ENCODE measurements at regions not wholly inside any gene's neighbourhood (a gene's known extent, or its start where the extent isn't known, plus 50 kb on each side); places are given as distances from the start of the nearest gene placed in this dataset.

DNA sequence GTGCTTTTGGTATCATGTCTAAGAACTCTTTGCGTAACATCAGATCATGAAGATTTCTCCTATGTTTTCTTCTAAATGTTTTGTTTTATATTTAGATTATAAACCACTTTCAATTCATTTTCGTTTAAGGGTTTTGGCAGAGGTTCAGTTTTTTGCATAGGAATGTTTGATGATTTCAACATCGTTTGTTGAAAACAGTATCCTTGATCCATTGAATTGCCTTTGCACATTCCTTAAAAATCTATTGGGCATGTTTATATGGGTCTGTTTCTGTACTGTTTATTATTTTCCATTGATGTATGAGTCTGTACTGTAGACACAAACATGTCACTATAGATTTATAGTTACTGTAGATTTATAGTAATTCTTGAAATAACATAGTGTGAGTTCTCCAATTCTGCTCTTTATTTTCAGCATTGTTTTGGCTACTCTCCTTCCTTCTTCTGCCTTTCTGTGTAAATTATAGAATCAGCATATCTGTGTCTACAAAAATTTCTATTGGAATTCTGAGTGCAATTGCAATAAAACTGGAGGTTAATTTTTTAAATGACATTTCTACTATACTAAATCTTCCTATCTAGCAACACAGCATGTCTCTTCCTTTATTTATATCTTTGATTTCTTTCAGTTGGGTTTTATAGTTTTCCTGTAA, 374.0 kb downstream of the SV2B start:
- no peak for DNase-seq (ENCODE audit: low read depth in 2 of 2)

DNA sequence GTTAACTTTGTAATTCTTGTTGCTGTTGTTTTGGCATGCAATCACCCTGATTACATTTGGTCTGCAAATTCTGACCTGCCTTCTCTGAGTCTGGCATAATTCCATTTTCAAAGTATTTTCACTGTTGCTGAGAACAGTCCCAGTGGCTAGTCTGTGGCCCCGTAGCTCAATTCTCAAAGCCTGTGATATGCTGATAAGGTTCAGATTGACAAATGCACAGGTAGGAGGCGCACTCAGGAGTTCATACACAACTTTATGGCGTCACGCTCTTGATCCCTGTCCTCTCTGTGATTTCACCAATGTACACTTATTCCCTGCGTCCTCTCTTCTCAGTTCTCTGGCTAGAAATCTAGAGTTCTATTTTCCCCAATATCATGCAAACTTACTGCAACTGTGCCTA, 376.6 kb upstream of the SLCO3A1 start:
- no peak for DNase-seq (ENCODE audit: low read depth in 2 of 2)

DNA sequence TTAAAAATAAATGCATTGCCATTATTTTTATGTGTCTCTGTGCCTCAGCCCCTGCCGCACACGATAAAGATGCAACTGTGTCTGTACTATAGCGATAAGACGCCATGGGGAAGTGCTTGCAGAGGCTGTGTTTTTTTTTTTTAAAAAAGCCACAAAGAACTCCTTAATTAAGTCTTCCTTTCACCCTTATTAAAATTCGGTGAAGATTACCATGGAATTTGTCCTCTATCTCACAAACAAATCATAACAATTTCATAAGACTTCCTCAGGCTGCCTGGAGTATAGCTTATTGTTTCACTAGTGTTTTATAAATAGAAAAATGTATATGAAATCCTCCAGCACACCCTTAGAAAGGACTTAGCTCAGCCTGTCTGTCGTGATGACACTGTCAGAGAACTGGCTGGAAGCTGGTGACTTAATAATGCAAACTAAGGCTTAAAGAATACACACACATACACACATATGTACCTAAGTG, 374.8 kb upstream of the SLCO3A1 start:
- no peak for DNase-seq (ENCODE audit: low read depth in 2 of 2)

DNA sequence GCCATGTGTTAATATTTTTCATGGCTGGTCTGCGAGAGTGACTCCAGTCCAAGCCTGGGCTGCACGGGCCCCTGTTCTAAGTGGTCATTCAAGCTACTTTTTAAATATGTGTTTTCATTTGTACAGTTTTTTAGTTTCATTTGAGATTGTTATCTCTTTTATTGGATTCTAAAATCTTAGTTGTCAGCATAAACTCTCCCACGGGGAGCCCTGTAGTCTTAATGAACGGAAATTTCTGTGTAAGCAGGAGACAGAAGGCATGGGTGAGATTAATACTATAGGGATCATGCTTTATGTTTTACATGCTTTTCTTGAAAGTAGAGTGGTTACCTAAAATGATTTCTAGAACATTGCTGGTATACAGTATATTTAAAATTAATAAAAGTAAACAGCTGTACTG, 373.1 kb upstream of the SLCO3A1 start:
- DNase-seq (ENCODE audit: low read depth in 2 of 2): no peak

DNA sequence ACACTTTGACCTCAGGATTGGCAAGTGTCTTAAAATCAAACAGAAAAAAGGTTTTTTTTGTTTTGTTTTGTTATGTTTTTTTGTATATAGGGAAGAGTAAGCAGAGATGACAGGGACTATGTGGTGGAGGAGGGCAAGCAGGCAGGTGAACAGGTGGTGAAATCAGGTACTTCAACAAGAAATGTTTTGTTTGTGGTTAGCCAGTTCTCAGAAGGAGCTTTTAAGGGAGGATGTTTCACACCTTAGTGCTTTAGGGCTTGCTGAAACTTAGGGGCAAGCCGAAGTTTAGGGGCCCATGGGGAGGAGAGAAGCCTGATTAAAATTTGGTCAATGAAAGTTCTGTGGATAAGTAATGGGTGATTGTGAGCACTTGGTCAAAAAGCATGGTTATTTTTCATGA, 370.7 kb upstream of the SLCO3A1 start:
- DNase-seq (ENCODE audit: low read depth in 2 of 2): no peak

DNA sequence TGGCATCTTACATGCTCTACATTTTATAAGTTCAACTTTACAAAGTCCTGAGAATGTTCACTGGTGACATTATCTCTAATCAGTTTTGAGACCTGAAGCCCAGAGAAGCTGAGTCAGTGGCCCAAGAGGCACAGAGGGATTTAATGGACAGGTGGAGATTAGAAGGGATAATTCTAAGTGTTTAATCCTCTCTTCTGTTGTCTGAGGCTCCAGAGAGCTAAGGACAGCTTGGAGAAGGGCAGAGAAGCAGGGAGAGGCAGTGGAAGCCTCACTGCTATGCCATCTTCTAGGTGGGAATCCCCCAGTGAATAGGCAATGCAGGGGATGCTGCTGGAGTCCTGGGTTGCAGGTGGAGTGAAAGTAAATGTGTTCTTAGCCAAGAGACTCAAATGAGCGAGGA, 369.4 kb upstream of the SLCO3A1 start:
- no peak for DNase-seq (ENCODE audit: low read depth in 2 of 2)

DNA sequence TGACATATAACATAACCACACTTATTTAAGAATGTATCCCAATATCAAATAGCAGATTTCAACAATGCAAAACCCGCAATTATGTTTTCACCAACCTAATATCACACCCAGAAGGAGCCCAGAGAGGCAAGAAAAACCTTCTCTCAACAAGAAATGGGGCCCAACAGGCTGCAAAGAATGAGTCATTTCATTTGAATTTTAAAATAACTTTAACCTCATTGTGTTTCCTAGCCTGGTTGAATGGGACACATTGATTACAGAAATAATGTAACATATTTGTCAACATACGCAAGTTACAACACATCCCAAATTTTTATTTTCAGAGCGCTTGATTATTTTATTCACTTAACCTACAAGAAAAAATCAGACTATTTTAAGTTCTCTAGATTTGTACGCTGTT, 365.1 kb upstream of the SLCO3A1 start:
- DNase-seq (ENCODE audit: low read depth in 2 of 2): no peak

DNA sequence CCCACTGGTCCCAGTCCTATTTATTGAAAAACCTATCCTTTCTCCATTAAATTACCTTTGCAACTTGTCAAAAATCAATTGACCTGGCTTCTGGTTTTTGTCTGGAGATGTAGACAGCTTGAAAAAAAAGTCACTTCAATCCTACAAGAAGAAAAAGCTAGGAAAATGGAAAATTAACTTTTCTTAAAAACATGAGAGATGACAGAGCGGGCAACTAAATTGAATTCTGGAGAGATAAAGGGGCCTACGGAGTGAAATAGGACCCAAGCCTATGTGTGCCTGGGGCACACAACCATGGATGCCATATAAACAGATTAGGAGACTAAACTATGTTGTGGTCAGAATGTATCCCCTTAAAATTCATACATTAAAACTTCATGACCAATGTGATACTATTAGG, 363.3 kb upstream of the SLCO3A1 start:
- DNase-seq (ENCODE audit: low read depth in 2 of 2): no peak

DNA sequence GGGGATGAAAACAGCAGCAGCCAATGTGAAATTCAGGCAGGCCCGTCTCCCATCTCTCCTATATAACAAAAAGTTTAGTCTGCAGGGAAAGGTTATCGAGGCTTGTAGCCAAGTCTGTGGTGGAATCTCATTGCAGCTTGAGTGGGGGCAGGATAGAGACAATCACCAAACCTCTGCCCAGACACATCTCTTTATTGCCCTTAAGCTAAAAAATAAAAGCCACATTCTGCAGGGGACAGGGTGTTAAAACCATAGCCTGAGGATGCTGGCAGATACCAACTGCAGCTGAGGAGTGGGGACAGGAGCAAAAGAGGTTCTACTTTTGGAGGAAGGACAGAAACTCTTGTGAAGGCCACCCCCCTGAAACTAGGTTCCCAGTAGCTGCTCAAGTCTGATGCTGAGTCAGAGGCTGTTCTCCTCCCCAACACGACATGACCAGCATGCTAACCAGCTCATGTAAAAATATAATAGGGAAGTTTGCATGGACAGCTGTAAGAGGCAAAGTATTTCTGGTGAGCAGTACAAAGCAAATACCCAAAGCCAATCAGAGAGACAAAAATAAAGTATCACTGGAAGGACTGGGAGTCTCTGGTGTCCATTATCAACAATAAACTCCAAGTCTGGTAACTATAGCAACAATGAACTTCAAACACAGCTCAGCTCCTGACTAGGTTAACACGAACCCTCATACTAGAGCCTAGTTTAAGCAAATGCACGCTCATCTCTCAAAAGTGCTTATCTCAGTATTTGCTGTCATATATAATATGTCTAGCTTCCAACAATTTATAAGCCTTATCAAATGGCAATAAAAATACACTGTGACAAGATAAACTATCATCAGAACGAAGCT, 362.2 kb upstream of the SLCO3A1 start:
- no peak for DNase-seq (ENCODE audit: low read depth in 2 of 2)

DNA sequence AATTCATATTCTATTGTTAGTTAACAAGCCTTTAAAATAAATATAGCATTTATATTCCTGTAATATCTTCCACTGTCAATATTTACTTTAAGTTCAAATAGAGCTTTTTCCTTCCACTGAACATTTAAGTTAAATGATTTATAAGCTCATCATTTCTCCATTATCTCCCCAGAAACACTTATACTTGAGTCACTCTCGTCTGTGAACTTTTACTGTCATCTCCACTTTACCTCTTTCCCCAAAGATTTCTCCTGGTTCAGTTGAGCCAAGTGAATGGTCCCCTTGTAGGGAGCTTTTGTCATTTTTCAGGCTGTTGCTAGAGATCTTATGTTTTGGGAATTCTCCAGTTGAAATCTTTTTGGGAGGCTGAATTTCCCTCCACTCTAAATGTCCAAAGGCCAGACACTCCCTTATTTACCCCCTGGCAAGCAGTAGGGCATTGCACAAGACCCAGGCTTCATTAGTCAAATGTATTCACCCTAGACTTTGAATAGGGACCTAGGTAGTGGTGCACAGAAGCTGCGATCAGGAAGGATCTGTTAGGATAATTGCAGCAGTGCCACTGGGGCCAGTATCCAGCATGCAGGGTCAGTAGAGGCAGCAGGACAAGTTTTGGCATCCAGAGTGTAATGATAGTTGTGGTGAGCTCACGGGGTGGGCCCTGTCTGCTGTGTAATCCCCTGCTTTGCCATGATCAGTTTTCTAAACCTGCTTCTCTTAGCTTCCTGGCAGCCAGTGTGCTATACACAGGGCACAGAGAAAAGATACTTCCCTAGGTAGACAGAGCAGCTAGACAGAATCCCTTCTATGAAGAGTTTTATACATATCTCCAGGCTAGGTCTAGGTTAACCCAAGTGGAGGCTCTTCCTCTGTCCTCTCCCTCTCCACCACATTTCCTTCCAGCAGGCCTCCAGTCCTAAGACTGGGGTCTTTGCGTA, 356.5 kb upstream of the SLCO3A1 start:
- no peak for DNase-seq (ENCODE audit: low read depth in 2 of 2)

DNA sequence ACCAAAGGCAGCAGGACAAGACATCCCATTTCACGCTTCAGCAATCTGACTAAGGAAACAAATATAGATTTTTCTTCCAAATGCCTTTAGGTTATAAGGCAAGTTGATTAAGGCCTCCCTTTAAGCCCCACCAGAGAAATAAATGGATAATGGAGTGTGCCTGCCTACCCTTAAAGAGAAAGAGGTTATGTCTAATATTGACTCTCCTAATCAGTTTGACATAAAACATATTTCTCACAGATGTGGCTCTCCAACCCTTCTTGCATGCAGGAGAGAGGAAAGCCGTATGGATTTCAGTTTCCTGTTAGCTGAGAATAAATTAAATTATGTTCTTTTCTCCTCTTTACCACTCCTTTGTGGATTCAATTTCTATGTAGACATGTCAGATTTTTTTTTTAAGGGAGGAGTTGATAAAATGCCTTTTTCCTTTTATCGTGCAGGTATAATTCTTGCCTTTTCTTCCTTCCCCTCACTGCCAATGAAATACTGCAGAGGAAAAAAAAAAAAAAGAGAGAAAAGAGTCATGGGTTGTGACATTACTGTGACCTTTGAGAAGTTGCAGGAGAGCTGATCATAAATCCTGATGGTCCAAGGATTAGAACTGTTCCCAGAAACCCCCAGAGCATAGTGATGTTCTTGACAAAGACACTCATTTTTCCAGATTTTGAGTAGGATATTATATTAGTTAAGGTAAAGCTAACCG, 355.3 kb upstream of the SLCO3A1 start:
- DNase-seq (ENCODE audit: low read depth in 2 of 2): no peak

DNA sequence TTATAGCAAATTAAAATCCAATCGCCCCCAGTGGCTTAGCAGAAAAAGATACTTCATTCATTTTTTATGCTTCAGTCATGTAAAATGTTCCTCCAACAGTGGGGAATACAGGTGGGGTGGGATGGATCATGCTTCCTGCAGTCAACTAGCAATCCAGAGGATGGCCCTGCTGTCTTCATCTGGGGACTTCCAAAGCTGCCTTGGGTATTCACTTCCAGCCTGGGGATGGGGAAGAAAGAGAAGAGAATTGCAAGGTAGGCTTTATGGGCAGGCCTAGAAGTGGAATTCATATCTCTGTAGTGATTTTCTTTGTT, 354.8 kb upstream of the SLCO3A1 start:
- DNase-seq (ENCODE audit: low read depth in 2 of 2): no peak

DNA sequence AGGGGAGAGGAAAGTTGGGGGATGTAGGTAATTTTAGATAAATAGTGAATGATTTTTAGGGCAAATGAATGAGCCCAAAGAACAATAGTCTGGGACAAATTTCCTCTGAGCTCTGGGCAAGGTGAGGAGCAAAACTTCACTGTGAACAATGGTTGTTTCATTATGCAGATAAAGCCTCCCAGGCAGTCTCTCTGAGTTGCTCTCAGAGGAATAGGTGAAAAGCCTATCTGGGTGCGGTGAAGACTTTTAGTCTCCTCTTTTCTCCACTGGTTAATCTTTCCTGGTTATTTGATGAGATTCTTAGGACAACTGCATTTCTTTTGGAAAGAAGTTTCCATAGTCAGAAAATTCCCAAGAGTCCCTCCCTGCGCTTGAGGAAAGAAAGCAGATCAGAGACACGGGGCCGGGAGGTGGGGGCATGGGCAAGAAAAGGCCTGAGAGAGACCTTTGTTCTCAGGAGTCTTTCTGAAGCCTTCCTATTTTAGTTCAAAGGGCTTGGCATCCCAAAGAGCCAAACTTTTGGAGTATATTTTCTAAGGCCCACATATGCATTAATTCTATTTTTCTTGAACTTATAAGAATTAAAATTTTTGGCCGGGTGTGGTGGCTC, 353.6 kb upstream of the SLCO3A1 start:
- DNase-seq (ENCODE audit: low read depth in 2 of 2): no peak

DNA sequence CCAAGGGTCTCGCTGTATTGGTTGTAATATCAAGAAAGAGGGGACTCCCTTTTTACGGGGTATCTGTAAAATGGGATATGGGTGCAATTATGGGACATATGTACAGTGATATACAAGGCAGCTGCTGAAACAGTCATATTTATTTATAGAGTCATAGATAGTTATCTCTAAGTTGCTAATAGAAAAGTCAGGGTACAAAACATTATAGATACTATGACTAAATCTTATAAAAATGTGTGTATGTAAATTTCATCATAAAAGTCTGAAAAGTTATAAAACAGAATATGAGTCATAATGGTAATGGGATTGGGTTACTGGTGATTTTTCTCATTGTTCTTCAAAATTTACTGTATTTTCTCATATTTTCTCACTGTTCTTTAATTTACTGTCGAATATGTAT, 344.9 kb upstream of the SLCO3A1 start:
- no peak for DNase-seq (ENCODE audit: low read depth in 2 of 2)

DNA sequence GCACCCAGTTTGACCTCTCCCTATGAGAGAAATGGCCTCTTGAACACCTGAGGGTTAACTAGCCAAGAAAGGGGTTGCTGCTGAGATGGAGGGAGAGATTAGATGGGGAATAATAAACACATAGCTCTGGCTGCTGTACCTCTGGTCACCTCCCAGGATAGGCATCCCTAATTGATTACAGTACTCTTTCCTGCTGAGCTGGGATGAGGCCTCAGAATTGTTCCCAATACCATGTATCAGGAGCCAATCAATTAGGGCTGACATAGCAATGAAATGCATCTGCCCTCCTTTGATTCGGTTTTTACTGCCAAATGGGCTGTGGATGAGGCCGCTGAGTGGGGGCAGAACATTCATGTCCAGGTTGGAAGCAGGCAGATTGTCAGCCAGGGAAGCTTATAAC, 339.4 kb upstream of the SLCO3A1 start:
- no peak for DNase-seq (ENCODE audit: low read depth in 2 of 2)

DNA sequence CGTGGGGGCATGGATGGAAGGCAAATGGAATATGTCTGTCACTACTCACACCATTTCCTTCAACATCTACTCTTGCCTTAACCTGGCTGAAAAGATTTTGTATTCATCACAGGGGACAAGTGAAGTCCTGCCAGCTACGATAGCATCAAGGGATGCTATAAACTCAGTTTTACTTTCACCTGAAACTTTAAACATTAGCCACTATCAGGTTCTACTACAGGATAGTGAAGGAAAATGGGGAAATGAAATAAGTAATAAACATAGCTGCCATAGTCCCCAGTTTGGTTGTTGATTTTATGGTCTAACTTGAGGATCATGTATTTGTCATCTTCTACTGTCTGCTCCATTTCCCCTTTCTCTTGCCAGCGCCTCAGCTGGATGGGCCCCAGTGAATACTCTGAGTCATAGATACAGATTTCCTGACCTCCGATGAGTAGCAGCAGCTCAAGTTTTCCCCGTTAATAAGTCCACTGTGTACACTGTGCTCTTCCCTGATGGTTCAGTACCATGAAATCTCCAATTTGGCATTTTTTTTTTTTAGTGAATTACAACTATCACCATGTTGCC, 338.2 kb upstream of the SLCO3A1 start:
- no peak for DNase-seq (ENCODE audit: low read depth in 2 of 2)

DNA sequence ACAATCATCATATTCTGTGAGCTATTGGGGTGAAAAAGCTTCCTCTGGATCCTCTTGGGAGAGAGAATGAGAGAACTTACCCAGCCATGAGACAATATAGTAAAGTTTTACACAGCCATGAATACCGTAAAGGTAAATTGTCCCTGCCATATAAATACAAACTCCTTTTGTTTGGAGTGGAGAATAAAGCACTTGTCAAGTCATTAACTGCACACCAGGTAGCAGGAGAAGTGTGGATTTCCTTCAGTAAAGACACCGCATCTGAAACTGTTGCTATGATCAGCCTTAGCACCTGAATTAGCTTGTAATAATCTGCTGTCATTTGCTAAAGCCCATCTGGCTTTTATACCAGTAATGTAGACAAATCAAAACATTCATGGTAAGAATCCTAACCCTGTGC, 336.6 kb upstream of the SLCO3A1 start:
- no peak for DNase-seq (ENCODE audit: low read depth in 2 of 2)

DNA sequence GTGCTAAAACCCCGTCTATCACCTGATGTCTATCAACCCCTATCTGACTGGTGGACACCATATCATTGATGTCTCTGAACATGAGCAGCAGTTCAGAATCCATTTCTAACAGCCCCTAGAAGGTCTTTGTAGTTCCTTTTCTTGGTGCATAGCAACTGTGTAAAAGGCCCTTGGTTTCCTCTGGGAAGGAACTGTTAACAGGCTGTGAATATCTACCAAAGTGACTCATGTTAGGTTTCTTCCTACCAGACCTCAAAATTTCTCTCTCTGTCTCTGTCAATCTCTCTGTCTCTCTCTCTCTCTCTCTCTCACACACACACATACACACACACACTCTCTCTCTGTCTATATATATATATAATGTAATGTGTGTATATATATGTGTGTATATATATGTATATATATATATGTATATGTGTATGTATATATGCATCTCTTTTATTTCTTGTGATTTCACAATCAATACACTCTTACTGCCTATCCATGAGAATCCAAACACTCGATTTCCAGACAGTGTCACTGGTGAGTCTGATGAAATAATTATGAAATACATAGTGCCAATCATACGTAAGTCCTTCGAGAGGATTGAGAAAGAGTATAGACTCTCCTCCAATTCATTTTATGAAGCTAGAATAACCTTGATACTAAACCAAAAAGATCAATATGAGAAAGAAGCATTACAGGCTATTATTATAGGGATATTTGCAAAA, 335.9 kb upstream of the SLCO3A1 start:
- DNase-seq (ENCODE audit: low read depth in 2 of 2): no peak

DNA sequence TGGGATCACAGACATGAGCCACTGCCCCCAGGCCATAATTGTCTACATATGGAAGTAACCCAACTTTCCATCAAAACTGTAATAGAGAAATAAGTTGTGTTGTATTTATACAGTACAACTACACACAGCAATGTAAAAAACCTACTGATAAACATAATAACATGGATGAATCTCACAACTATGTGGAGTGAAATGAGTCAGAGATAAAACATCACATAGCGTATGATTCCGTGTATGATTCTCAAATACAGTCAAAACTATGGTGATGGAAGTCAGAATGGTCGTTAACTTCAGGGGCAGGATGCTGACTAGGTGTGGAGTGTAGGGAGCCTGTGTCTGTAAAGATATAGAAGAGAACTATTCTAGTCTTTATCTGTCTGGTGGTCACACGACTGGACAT, 332.7 kb upstream of the SLCO3A1 start:
- no peak for DNase-seq (ENCODE audit: low read depth in 2 of 2)

DNA sequence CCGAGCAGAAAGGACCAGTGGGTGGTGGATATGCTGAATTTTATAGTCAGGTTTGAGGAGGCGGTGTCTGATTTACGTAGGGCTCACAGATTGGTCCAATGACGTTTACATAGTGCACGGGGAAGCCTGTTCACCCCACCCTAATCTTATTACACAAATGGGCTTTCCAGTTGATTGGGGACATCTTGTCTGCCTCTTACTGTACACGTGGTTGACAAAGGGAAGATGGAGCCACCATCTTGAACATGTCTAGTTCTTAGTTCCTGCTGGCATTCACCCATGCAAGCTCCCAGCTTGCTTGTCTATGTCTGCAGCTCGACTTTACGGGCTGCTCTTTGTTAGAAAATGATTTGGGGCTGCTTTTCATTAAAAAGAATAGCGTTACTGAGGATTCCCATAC, 332.0 kb upstream of the SLCO3A1 start:
- no peak for DNase-seq (ENCODE audit: low read depth in 2 of 2)
